ENCODE measurements at regions not wholly inside any gene's neighbourhood (a gene's known extent, or its start where the extent isn't known, plus 50 kb on each side); places are given as distances from the start of the nearest gene placed in this dataset.

DNA sequence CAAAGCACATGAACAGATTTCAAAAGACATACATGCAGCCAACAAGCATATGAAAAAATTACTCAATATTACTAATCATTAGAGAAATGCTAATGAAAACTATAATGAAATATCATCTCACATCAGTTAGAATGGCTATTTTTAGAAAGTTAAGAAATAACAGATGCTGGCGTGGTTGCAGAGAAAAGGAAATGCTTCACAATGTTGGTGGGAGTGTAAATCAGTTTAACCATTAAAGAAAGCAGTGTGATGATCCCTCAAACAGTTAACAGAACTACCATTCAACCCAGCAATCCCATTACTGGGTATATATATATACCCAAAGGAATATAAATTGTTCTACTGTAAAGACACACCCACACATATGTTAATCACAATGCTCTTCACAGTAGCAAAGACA is 117.7 kb upstream of the SETBP1 start:
- TF ChIP-seq SIN3A (IDR thresholded peaks at IDR 0.05; ENCODE audit: borderline replicate concordance, insufficient read depth, low read length): no peak
- no peak for TF ChIP-seq POLR2AphosphoS5 (IDR thresholded peaks at IDR 0.05; ENCODE audit: low read depth, low read length)
- TF ChIP-seq, protein P1, sequence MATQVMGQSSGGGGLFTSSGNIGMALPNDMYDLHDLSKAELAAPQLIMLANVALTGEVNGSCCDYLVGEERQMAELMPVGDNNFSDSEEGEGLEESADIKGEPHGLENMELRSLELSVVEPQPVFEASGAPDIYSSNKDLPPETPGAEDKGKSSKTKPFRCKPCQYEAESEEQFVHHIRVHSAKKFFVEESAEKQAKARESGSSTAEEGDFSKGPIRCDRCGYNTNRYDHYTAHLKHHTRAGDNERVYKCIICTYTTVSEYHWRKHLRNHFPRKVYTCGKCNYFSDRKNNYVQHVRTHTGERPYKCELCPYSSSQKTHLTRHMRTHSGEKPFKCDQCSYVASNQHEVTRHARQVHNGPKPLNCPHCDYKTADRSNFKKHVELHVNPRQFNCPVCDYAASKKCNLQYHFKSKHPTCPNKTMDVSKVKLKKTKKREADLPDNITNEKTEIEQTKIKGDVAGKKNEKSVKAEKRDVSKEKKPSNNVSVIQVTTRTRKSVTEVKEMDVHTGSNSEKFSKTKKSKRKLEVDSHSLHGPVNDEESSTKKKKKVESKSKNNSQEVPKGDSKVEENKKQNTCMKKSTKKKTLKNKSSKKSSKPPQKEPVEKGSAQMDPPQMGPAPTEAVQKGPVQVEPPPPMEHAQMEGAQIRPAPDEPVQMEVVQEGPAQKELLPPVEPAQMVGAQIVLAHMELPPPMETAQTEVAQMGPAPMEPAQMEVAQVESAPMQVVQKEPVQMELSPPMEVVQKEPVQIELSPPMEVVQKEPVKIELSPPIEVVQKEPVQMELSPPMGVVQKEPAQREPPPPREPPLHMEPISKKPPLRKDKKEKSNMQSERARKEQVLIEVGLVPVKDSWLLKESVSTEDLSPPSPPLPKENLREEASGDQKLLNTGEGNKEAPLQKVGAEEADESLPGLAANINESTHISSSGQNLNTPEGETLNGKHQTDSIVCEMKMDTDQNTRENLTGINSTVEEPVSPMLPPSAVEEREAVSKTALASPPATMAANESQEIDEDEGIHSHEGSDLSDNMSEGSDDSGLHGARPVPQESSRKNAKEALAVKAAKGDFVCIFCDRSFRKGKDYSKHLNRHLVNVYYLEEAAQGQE (IDR thresholded peaks at IDR 0.05; ENCODE audit: insufficient read depth in 1 of 2, low read depth in 2 of 2, low read length in 2 of 2): no peak
- TF ChIP-seq TAF1 (IDR thresholded peaks at IDR 0.05; ENCODE audit: borderline replicate concordance, insufficient read depth, low read length): no peak
- TF ChIP-seq FOXP2 (optimal IDR thresholded peaks at IDR 0.05; ENCODE audit: borderline replicate concordance, extremely low read depth, extremely low read length, insufficient read depth): no peak

DNA sequence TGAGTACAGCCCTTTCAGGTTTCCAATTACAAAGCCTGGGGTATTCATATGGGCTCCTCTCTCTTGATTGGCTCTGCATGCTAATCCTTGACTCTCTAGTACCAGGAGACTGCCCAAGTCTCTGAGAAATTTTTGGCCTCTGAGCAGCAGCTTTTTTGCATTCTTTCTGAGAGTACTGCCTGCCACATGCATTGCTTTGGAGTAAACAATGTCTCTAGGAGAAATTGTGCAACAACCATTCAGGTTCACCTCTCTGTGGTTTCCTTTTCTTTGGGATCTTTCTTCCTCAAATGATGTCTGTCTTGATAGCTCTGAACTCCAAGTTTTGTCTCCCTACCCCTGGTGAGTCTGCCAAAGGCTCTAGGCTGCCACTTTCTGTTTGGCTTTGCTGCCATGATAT is 115.8 kb upstream of the SETBP1 start:
- TF ChIP-seq TAF1 (IDR thresholded peaks at IDR 0.05; ENCODE audit: borderline replicate concordance, insufficient read depth, low read length) (no peak), SIN3A (IDR thresholded peaks at IDR 0.05; ENCODE audit: borderline replicate concordance, insufficient read depth, low read length) (no peak), POLR2AphosphoS5 (IDR thresholded peaks at IDR 0.05; ENCODE audit: low read depth, low read length) (no peak)

- TF ChIP-seq POLR2AphosphoS5 (IDR thresholded peaks at IDR 0.05; ENCODE audit: low read depth, low read length): no peak
- TF ChIP-seq FOXP2 (optimal IDR thresholded peaks at IDR 0.05; ENCODE audit: borderline replicate concordance, extremely low read depth, extremely low read length, insufficient read depth): no peak
- no peak for TF ChIP-seq SIN3A (IDR thresholded peaks at IDR 0.05; ENCODE audit: borderline replicate concordance, insufficient read depth, low read length)
- no peak for TF ChIP-seq TAF1 (IDR thresholded peaks at IDR 0.05; ENCODE audit: borderline replicate concordance, insufficient read depth, low read length)
- TF ChIP-seq, protein P1 (IDR thresholded peaks at IDR 0.05; ENCODE audit: insufficient read depth in 1 of 2, low read depth in 2 of 2, low read length in 2 of 2): no peak
These were observed 112.3 kb upstream of the SETBP1 start for GRCh38 chr18:44568342-44568741.

GRCh38 chr18:44568986-44569385 is 111.7 kb upstream of the SETBP1 start:
- no peak for TF ChIP-seq FOXP2 (optimal IDR thresholded peaks at IDR 0.05; ENCODE audit: borderline replicate concordance, extremely low read depth, extremely low read length, insufficient read depth)
- TF ChIP-seq POLR2AphosphoS5 (IDR thresholded peaks at IDR 0.05; ENCODE audit: low read depth, low read length): no peak
- TF ChIP-seq, protein P1 (IDR thresholded peaks at IDR 0.05; ENCODE audit: insufficient read depth in 1 of 2, low read depth in 2 of 2, low read length in 2 of 2): no peak
- no peak for TF ChIP-seq TAF1 (IDR thresholded peaks at IDR 0.05; ENCODE audit: borderline replicate concordance, insufficient read depth, low read length)
- TF ChIP-seq SIN3A (IDR thresholded peaks at IDR 0.05; ENCODE audit: borderline replicate concordance, insufficient read depth, low read length): no peak

GRCh38 chr18:44569391-44570055 is 111.2 kb upstream of the SETBP1 start:
- TF ChIP-seq POLR2AphosphoS5 (IDR thresholded peaks at IDR 0.05; ENCODE audit: low read depth, low read length): no peak
- TF ChIP-seq SIN3A (IDR thresholded peaks at IDR 0.05; ENCODE audit: borderline replicate concordance, insufficient read depth, low read length): no peak
- no peak for TF ChIP-seq TAF1 (IDR thresholded peaks at IDR 0.05; ENCODE audit: borderline replicate concordance, insufficient read depth, low read length)
- TF ChIP-seq, protein P1 (IDR thresholded peaks at IDR 0.05; ENCODE audit: insufficient read depth in 1 of 2, low read depth in 2 of 2, low read length in 2 of 2): no peak
- TF ChIP-seq FOXP2 (optimal IDR thresholded peaks at IDR 0.05; ENCODE audit: borderline replicate concordance, extremely low read depth, extremely low read length, insufficient read depth): no peak

Measured in PFSK-1 (cell line).